Stimulated activated effector memory CD8-positive, alpha-beta T cell treated with anti-CD3 and anti-CD28 coated beads, Interleukin-12 subunit alpha, Interleukin-12 subunit beta, amount 100 ng/mL, for 72 hours (primary cell): ENCODE measurements at regions not wholly inside any gene's neighbourhood (a gene's known extent, or its start where the extent isn't known, plus 50 kb on each side); places are given as distances from the start of the nearest gene placed in this dataset.

Experiments used
- ATAC-seq: fragments of 150-1000 bp; cut with Tn5 transposase; 2 replicates; pipeline ENCODE4 v1.10.0; 2021
- DNase-seq, 2 donors: peaks; one replicate each; pipeline ENCODE4 v3.0.0; 2021 to 2022; ENCODE audit warnings: low spot score in 2 of 2
- H3K27ac Mint-ChIP-seq: one replicate; pipeline ENCODE4 v1.8.0; 2022; ENCODE audit warnings: mild to moderate bottlenecking, mixed read lengths
- H3K36me3 Mint-ChIP-seq: one replicate; pipeline ENCODE4 v1.8.0; 2022; ENCODE audit warnings: mild to moderate bottlenecking, mixed read lengths
- H3K4me1 Mint-ChIP-seq: one replicate; pipeline ENCODE4 v1.8.0; 2022; ENCODE audit warnings: mixed read lengths
- H3K4me3 Mint-ChIP-seq: one replicate; pipeline ENCODE4 v1.8.0; 2022; ENCODE audit warnings: mild to moderate bottlenecking, mixed read lengths
- H3K9me3 Mint-ChIP-seq: one replicate; pipeline ENCODE4 v1.8.0; 2022; ENCODE audit warnings: mixed read lengths

- H3K4me3 Mint-ChIP-seq, result no peak overlapping the region
- no peaks in the 10 kb centered on the region for H3K9me3 Mint-ChIP-seq
- no peak overlapping the region for H3K27ac Mint-ChIP-seq
- no peaks in the 10 kb centered on the region for H3K4me1 Mint-ChIP-seq
- ATAC-seq, result no peak
- DNase-seq, result no peak
- no peaks in the 10 kb centered on the region for H3K36me3 Mint-ChIP-seq
These were observed 399.3 kb downstream of the DOK5 start for GRCh38 chr20:54874718-54875117.

- ATAC-seq, result no peak
- H3K4me3 Mint-ChIP-seq, result no peak overlapping the region
- no peak overlapping the region for H3K27ac Mint-ChIP-seq
- DNase-seq, result no peak
- H3K4me1 Mint-ChIP-seq, result no peaks in the 10 kb centered on the region
- no peaks in the 10 kb centered on the region for H3K36me3 Mint-ChIP-seq
- H3K9me3 Mint-ChIP-seq, result no peaks in the 10 kb centered on the region
These were observed 397.0 kb downstream of the DOK5 start for GRCh38 chr20:54872440-54872839.

DNA sequence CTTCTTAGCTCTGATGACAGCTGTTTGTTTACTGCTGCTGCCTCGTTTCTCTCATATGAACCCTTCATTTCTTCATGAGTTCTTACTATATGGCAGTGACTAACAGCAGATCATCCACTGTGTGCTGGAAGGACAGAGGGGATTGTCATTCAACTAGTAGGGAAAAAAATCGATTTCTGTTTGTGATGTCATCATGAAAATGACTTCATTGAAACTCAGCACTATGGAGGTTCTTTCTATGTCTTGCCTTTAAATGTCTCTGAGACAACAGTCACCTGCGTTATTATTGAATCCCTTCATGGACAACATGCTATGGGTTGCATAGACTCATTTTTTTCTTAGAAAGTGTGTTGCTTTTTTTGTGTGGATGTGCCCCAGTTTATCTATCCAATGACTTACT, 394.4 kb downstream of the DOK5 start:
- ATAC-seq, result no peak

DNA sequence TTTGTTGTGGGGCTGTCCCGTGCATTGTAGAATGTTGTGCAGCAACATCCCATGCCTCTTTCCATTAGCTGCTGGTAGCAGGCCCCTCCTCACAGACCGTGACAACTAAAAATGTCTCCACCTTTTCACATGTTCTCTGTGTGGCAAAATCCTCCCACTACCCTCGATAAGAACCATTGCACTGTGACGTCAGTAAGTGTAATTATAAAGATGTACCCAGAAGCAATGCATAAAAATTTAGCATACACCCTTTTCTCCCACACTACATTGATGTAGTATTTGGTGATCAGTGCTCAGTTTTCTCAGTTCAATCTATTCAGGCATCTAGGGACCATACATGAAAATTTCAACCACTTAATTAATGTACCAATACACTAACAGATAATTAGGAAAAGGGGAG, 389.9 kb downstream of the DOK5 start:
- DNase-seq (no peak), ATAC-seq (no peak)
- H3K36me3 Mint-ChIP-seq, result no peaks in the 10 kb centered on the region
- H3K27ac Mint-ChIP-seq, result no peak overlapping the region
- H3K4me3 Mint-ChIP-seq, result no peak overlapping the region
- peaks cover 7% of the 10 kb centered on the region for H3K9me3 Mint-ChIP-seq
- H3K4me1 Mint-ChIP-seq, result no peaks in the 10 kb centered on the region

More for the DNA sequence above, 394.4 kb downstream of the DOK5 start:
- Mint-ChIP-seq H3K9me3 (no peaks in the 10 kb centered on the region), H3K4me1 (no peaks in the 10 kb centered on the region), H3K36me3 (no peaks in the 10 kb centered on the region), H3K4me3 (no peak overlapping the region), H3K27ac (no peak overlapping the region)
- no peak for DNase-seq

DNA sequence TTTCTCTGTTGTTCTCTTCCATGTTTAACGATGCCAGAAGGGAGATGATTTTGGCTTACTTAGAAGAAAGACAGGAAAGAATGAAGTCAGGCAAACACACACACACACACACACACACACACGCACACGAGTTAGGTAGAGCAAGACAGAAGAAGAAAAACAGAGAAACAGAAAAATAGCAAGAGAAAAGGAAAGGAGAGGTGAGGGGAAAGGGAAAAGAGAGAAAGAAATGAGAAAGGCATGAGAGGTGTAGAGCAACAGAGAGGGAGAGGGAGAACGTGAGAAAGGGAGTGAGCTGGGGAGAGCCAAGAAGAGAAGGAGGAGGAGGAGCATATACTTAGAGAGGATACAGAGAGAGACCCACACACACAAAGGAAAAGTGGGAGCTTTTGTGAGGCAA, 385.3 kb downstream of the DOK5 start:
- DNase-seq (no peak), ATAC-seq (no peak)
- Mint-ChIP-seq H3K4me1 (no peaks in the 10 kb centered on the region), H3K9me3 (peaks cover 15% of the 10 kb centered on the region), H3K36me3 (no peaks in the 10 kb centered on the region), H3K27ac (no peak overlapping the region), H3K4me3 (no peak overlapping the region)

DNA sequence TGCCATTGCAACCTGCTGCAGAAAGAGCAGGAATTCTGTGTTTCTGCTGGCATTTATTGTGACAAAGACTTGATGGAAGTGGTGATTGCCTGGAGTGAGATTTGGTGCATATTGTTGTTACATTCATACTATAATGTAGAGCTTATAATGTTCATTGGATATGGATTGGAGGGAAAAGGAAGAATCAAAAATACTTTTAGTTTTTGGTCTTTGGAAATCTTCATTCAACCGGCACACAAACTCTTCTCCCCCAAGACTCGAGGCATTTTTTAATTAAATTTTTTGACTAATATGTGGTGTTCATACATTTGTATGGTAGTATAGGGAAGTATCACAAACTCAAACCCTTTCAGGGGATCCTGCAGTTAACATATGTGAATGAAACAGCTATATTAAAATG, 380.8 kb downstream of the DOK5 start:
- no peak overlapping the region for H3K4me3 Mint-ChIP-seq
- peaks cover 23% of the 10 kb centered on the region for H3K9me3 Mint-ChIP-seq
- DNase-seq (no peak), ATAC-seq (no peak)
- no peaks in the 10 kb centered on the region for H3K36me3 Mint-ChIP-seq
- H3K4me1 Mint-ChIP-seq, result no peaks in the 10 kb centered on the region
- no peak overlapping the region for H3K27ac Mint-ChIP-seq

DNA sequence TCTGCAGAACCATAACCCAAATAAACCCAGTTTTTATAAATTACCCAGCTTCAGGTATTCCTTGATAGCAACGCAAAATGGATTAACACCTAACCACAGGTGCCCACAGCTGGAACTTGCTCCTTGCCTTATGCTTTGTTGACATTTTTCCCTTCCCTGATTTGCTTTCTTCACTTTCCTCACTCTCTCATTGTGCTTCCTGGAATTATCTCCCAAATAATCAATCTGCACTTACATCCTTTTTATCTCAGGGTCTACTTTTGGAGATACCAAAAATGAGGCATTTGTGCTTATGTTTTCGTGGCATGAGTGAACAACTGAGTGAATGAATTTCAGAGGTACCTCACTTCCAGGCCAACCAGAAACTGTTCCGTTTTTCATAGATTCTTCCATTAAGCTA, 374.3 kb downstream of the DOK5 start:
- DNase-seq, result no peak
- no peak overlapping the region for H3K27ac Mint-ChIP-seq
- no peaks in the 10 kb centered on the region for H3K36me3 Mint-ChIP-seq
- no peak for ATAC-seq
- H3K4me3 Mint-ChIP-seq, result no peak overlapping the region
- H3K9me3 Mint-ChIP-seq, result peaks cover 11% of the 10 kb centered on the region
- H3K4me1 Mint-ChIP-seq, result no peaks in the 10 kb centered on the region

DNA sequence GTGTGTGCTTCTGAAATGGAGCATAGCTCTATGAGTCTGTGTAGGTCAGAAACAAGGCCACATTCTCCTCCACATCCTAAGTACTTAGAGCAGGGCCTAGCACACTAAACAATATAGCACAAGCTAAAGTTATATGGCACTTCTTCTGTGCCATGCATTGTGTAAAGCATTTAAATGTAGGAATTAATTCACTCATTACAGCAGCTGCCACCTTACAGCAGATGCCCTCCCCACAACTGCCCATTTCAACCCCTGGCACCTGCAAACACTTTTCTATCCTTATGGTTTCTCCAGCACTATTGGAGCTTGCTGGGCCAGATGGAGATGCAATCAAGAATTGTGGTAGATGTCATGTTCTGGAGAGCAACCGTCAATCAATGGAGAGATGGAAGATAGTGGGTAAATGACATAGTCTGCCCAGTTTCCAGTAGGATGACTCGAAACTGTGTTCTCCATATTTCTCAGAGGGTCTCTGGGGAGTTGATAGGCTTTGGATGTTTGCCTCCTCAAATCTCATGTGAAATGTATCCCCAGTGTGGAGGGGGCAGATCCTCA, 373.7 kb downstream of the DOK5 start:
- no peak for DNase-seq
- ATAC-seq, result no peak

GRCh38 chr20:54848262-54848661, 372.9 kb downstream of the DOK5 start:
- Mint-ChIP-seq H3K36me3 (no peaks in the 10 kb centered on the region), H3K4me1 (no peaks in the 10 kb centered on the region), H3K9me3 (peaks cover 5% of the 10 kb centered on the region), H3K4me3 (no peak overlapping the region), H3K27ac (no peak overlapping the region)
- ATAC-seq (no peak), DNase-seq (no peak)

More for the DNA sequence above, 373.7 kb downstream of the DOK5 start:
- Mint-ChIP-seq H3K36me3 (no peaks in the 10 kb centered on the region), H3K27ac (no peak overlapping the region), H3K9me3 (peaks cover 5% of the 10 kb centered on the region), H3K4me1 (no peaks in the 10 kb centered on the region), H3K4me3 (no peak overlapping the region)

DNA sequence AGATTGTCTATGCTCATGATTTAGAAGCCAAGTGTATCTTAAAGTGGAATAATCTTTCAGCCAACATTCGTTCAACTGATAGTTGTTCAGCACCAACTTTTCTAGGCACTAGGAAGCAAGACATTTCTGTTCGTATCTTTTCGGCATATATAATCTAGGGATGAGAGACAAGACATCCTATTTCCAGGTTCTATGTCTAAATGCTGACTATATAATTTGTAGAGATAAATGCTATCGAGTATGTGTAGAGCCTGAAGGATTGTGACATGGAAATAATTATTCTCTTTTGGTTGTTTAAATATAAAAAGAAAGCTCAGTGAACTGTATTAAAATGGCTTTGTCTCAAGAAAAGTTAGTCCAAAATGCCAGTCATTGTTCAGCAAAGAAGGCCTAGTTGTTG, 371.6 kb downstream of the DOK5 start:
- Mint-ChIP-seq H3K4me1 (no peaks in the 10 kb centered on the region), H3K9me3 (peaks cover 5% of the 10 kb centered on the region), H3K36me3 (no peaks in the 10 kb centered on the region), H3K27ac (no peak overlapping the region), H3K4me3 (no peak overlapping the region)
- DNase-seq, result no peak
- ATAC-seq, result no peak

DNA sequence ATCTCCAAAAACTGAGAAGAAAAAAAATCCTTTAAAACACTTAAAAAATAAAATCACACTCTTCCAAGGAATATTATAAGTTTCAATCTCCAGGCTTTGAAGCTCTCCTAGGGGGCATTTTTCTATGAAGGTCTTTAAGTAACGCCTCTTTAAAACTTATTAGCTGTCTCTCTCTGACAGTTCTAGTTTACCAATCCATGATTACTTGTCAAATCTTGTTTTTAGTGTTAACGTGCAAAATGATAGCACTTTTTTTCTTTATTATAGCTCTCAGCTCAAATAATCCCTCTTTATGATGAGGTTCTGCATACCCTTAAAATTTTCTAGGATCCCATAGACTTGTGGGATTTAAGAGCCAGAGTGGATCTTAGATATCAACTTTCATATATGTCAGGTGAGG, 369.0 kb downstream of the DOK5 start:
- ATAC-seq (no peak), DNase-seq (no peak)
- Mint-ChIP-seq H3K27ac (no peak overlapping the region), H3K36me3 (no peaks in the 10 kb centered on the region), H3K9me3 (peaks cover 5% of the 10 kb centered on the region), H3K4me3 (no peak overlapping the region), H3K4me1 (no peaks in the 10 kb centered on the region)

DNA sequence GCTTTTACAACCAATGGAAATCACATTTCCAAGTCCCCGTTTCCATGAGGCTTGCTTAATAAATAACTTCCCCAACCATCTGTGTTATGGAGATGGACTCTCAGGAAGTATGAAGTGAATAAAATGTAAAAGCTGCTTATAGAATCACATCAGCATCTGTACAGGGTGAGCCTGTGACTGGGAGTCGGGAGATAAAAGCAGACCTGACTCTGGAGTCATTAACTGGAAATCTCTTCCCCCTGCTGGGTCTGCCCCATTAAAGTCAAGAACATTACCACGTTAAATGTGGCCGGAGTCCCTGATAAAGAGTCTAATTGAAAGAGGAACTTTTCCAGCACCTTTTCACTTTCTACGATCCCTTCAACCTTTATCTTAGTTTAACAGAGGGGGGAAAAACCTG, 368.5 kb downstream of the DOK5 start:
- H3K4me1 Mint-ChIP-seq, result no peaks in the 10 kb centered on the region
- no peak for DNase-seq
- H3K27ac Mint-ChIP-seq, result no peak overlapping the region
- peaks cover 5% of the 10 kb centered on the region for H3K9me3 Mint-ChIP-seq
- no peak overlapping the region for H3K4me3 Mint-ChIP-seq
- no peak for ATAC-seq
- no peaks in the 10 kb centered on the region for H3K36me3 Mint-ChIP-seq

- H3K4me1 Mint-ChIP-seq, result no peaks in the 10 kb centered on the region
- DNase-seq (no peak), ATAC-seq (no peak)
- H3K27ac Mint-ChIP-seq, result no peak overlapping the region
- no peaks in the 10 kb centered on the region for H3K36me3 Mint-ChIP-seq
- no peak overlapping the region for H3K4me3 Mint-ChIP-seq
- peaks cover 5% of the 10 kb centered on the region for H3K9me3 Mint-ChIP-seq
These were observed 368.0 kb downstream of the DOK5 start for GRCh38 chr20:54843431-54843830.

DNA sequence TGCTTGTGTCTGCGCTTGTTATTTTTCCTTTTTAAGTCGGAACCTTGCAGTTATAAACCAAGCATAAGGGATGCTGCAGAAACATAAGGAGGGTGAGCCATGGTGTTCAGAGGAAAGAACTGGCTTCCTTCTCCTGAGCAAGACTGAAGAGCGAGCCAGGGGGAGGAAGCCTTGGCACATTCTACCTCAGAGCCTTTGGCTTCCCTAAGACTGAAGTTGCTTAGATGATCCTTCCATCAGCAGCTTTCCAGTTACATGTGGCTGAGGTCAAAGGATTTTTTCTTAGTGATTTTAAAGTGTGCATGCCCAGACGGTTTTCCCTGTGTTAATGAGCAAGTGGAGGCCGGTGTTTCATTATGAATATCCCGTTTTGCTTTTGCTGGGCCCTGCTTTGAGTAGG, 363.8 kb downstream of the DOK5 start:
- Mint-ChIP-seq H3K36me3 (no peaks in the 10 kb centered on the region), H3K9me3 (no peaks in the 10 kb centered on the region), H3K4me1 (no peaks in the 10 kb centered on the region), H3K27ac (no peak overlapping the region), H3K4me3 (no peak overlapping the region)
- DNase-seq (no peak), ATAC-seq (no peak)

GRCh38 chr20:54837226-54837625, 361.8 kb downstream of the DOK5 start:
- Mint-ChIP-seq H3K4me3 (no peak overlapping the region), H3K9me3 (peaks cover 2% of the 10 kb centered on the region), H3K4me1 (no peaks in the 10 kb centered on the region), H3K27ac (no peak overlapping the region), H3K36me3 (no peaks in the 10 kb centered on the region)
- no peak for DNase-seq
- ATAC-seq, result no peak

- Mint-ChIP-seq H3K4me3 (no peak overlapping the region), H3K9me3 (peaks cover 5% of the 10 kb centered on the region), H3K4me1 (no peaks in the 10 kb centered on the region), H3K36me3 (no peaks in the 10 kb centered on the region), H3K27ac (no peak overlapping the region)
- DNase-seq (no peak), ATAC-seq (no peak)
These were observed 347.0 kb downstream of the DOK5 start for GRCh38 chr20:54822386-54822785.

- Mint-ChIP-seq H3K9me3 (peaks cover 5% of the 10 kb centered on the region), H3K4me1 (no peaks in the 10 kb centered on the region), H3K36me3 (no peaks in the 10 kb centered on the region), H3K27ac (no peak overlapping the region), H3K4me3 (no peak overlapping the region)
- ATAC-seq (no peak), DNase-seq (no peak)
These were observed 345.0 kb downstream of the DOK5 start for GRCh38 chr20:54820392-54820791.
